Hepatocyte (in vitro differentiated cells): ENCODE measurements at regions not wholly inside any gene's neighbourhood (a gene's known extent, or its start where the extent isn't known, plus 50 kb on each side); places are given as distances from the start of the nearest gene placed in this dataset.

Experiments used
- CTCF ChIP-seq: fragments of 200-600 bp; sonication (generic); IDR thresholded peaks from 2 replicates; pipeline ENCODE4 v1.5.1; 2016; ENCODE audit warnings: antibody characterized with exemption, mild to moderate bottlenecking; ENCODE audit not compliant: poor library complexity
- EZH2 ChIP-seq: fragments of 200-600 bp; sonication (generic); IDR thresholded peaks from 2 replicates; pipeline ENCODE4 v1.6.1; 2016; ENCODE audit warnings: antibody characterized with exemption, mild to moderate bottlenecking, borderline replicate concordance
- EZH2phosphoT487 ChIP-seq: fragments of 200-600 bp; sonication (generic); IDR thresholded peaks from one replicate; pipeline ENCODE4 v1.6.1; 2018; ENCODE audit warnings: antibody characterized with exemption, mild to moderate bottlenecking, low read depth, moderate library complexity; ENCODE audit not compliant: unreplicated experiment, severe bottlenecking

GRCh38 chr5:72651109-72651508, 143.9 kb upstream of the ZNF366 start:
- TF ChIP-seq CTCF: no peak
- no peak for TF ChIP-seq EZH2
- no peak for TF ChIP-seq EZH2phosphoT487
